ENCODE measurements at regions not wholly inside any gene's neighbourhood (a gene's known extent, or its start where the extent isn't known, plus 50 kb on each side); places are given as distances from the start of the nearest gene placed in this dataset.

DNA sequence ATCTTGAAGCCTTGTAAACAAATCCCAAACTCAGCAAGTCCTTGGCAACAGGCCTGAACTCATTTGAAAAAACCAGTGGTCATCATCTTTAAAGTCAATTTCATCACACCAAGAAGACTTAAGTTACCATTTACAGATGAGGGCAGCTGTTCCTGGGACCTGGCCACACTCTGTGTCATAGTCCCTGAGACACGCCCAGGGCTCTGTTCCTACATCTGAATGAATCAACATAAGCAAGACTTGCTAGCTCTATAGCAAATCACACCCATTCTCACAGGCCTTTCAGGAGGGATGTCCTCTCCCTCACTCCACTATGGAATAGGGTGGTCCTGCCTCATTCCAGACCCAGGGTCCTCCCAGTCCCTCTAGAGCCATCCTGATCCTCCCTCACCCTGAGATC lies 142.8 kb downstream of the NSG2 start:
- TF ChIP-seq ZNF70 (CRISPR knock-in tag; IDR thresholded peaks at IDR 0.05) (no peak), ESRRG (CRISPR knock-in tag; IDR thresholded peaks at IDR 0.05) (no peak), ZFP30 (CRISPR knock-in tag; IDR thresholded peaks at IDR 0.05) (no peak), TOX (CRISPR knock-in tag; IDR thresholded peaks at IDR 0.05; ENCODE audit: borderline replicate concordance) (no peak), ZNF565 (CRISPR knock-in tag; conservative IDR thresholded peaks at IDR 0.05; ENCODE audit: low read depth) (no peak), SNAI2 (CRISPR knock-in tag; IDR thresholded peaks at IDR 0.05) (no peak), PPARA (CRISPR knock-in tag; IDR thresholded peaks at IDR 0.05; ENCODE audit: borderline replicate concordance) (no peak), GLIS3 (CRISPR knock-in tag; IDR thresholded peaks at IDR 0.05) (no peak), ISL1 (CRISPR knock-in tag; IDR thresholded peaks at IDR 0.05) (no peak), CSDC2 (CRISPR knock-in tag; IDR thresholded peaks at IDR 0.05) (no peak)
- TF ChIP-seq, protein P1, sequence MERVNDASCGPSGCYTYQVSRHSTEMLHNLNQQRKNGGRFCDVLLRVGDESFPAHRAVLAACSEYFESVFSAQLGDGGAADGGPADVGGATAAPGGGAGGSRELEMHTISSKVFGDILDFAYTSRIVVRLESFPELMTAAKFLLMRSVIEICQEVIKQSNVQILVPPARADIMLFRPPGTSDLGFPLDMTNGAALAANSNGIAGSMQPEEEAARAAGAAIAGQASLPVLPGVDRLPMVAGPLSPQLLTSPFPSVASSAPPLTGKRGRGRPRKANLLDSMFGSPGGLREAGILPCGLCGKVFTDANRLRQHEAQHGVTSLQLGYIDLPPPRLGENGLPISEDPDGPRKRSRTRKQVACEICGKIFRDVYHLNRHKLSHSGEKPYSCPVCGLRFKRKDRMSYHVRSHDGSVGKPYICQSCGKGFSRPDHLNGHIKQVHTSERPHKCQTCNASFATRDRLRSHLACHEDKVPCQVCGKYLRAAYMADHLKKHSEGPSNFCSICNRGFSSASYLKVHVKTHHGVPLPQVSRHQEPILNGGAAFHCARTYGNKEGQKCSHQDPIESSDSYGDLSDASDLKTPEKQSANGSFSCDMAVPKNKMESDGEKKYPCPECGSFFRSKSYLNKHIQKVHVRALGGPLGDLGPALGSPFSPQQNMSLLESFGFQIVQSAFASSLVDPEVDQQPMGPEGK (CRISPR knock-in tag; IDR thresholded peaks at IDR 0.05; ENCODE audit: borderline replicate concordance), result no peak
- TF ChIP-seq, protein P2, sequence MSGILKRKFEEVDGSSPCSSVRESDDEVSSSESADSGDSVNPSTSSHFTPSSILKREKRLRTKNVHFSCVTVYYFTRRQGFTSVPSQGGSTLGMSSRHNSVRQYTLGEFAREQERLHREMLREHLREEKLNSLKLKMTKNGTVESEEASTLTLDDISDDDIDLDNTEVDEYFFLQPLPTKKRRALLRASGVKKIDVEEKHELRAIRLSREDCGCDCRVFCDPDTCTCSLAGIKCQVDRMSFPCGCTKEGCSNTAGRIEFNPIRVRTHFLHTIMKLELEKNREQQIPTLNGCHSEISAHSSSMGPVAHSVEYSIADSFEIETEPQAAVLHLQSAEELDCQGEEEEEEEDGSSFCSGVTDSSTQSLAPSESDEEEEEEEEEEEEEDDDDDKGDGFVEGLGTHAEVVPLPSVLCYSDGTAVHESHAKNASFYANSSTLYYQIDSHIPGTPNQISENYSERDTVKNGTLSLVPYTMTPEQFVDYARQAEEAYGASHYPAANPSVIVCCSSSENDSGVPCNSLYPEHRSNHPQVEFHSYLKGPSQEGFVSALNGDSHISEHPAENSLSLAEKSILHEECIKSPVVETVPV (CRISPR knock-in tag; IDR thresholded peaks at IDR 0.05), result no peak
- TF ChIP-seq, protein P3, sequence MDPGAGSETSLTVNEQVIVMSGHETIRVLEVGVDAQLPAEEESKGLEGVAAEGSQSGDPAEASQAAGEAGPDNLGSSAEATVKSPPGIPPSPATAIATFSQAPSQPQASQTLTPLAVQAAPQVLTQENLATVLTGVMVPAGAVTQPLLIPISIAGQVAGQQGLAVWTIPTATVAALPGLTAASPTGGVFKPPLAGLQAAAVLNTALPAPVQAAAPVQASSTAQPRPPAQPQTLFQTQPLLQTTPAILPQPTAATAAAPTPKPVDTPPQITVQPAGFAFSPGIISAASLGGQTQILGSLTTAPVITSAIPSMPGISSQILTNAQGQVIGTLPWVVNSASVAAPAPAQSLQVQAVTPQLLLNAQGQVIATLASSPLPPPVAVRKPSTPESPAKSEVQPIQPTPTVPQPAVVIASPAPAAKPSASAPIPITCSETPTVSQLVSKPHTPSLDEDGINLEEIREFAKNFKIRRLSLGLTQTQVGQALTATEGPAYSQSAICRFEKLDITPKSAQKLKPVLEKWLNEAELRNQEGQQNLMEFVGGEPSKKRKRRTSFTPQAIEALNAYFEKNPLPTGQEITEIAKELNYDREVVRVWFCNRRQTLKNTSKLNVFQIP (CRISPR knock-in tag; IDR thresholded peaks at IDR 0.05; ENCODE audit: borderline replicate concordance, low read depth), result no peak

Data from SK-N-SH treated with all-trans-retinoic acid at 6 μM for 48 hours (cell line).